SK-N-SH (cell line): ENCODE measurements at regions not wholly inside any gene's neighbourhood (a gene's known extent, or its start where the extent isn't known, plus 50 kb on each side); places are given as distances from the start of the nearest gene placed in this dataset.

Source experiments
- CTCF ChIA-PET: fragments of 300-600, 350-600 bp; formaldehyde crosslinking; extraction: SDS; loops from one replicate; lab custom pipeline; 2021; lab: Yijun Ruan, JAX
- POLR2A ChIA-PET: fragments of 350-600 bp; sonication (Branson Sonifier 250); formaldehyde crosslinking; extraction: SDS; loops from one replicate; lab custom pipeline; 2020; ENCODE audit warnings: antibody characterized with exemption, inconsistent platforms; lab: Yijun Ruan, JAX
- DNase-seq: peaks from one replicate; pipeline ENCODE4 v3.0.0; 2012
- H2AFZ ChIP-seq: fragments of 200-600 bp; sonication (generic); 2 replicates; pipeline ENCODE4 v1.8.1; 2016; ENCODE audit warnings: antibody characterized with exemption, mild to moderate bottlenecking, low read depth
- H3F3A ChIP-seq: fragments of 200-600 bp; sonication (generic); replicated peaks from 2 replicates; pipeline ENCODE3; 2016; ENCODE audit warnings: antibody characterized with exemption, mild to moderate bottlenecking; ENCODE audit not compliant: insufficient read depth
- H3K27ac ChIP-seq, 2 experiments: fragments of 200-500 bp in 1 of 2; fragments of 200-600 bp in 1 of 2; sonication (Bioruptor generic) in 1 of 2; sonication (generic), shearing (Covaris generic) in 1 of 2; 2 replicates each; pipeline versions ENCODE4 v1.5.1 to v1.6.1; 2014 to 2016; ENCODE audit warnings: low read depth in 2 of 2, inconsistent platforms in 1 of 2, low read length in 1 of 2, mild to moderate bottlenecking in 1 of 2, mixed read lengths in 1 of 2
- H3K27me3 ChIP-seq: fragments of 200-600 bp; sonication (generic), shearing (Covaris generic); 2 replicates; pipeline ENCODE4 v1.6.1; 2016; ENCODE audit warnings: mixed run types; ENCODE audit not compliant: insufficient read depth
- H3K36me3 ChIP-seq, 2 experiments: fragments of 200-500 bp in 1 of 2; fragments of 200-600 bp in 1 of 2; sonication (Bioruptor generic) in 1 of 2; sonication (generic) in 1 of 2; replicated peaks in 1 of 2; 2 replicates each; pipeline versions ENCODE3 to v1.5.1; 2014 to 2016; ENCODE audit warnings: low read length in 1 of 2, mild to moderate bottlenecking in 1 of 2; ENCODE audit not compliant: insufficient read depth in 2 of 2, control insufficient read depth in 1 of 2
- H3K4me1 ChIP-seq, 2 experiments: fragments of 200-500 bp in 1 of 2; fragments of 200-600 bp in 1 of 2; sonication (Bioruptor generic) in 1 of 2; sonication (generic), shearing (Covaris generic) in 1 of 2; 2 replicates each; pipeline versions ENCODE4 v1.5.1 to v1.6.1; 2014 to 2016; ENCODE audit warnings: low read depth in 1 of 2, low read length in 1 of 2, mixed run types in 1 of 2; ENCODE audit not compliant: insufficient read depth in 2 of 2, control insufficient read depth in 1 of 2
- H3K4me2 ChIP-seq: fragments of 200-600 bp; sonication (generic), shearing (Covaris generic); 2 replicates; pipeline ENCODE4 v1.6.1; 2017; ENCODE audit warnings: mixed run types
- H3K4me3 ChIP-seq, 2 experiments: fragments of 200-500 bp in 1 of 2; fragments of 200-600 bp in 1 of 2; sonication (Bioruptor generic) in 1 of 2; sonication (generic), shearing (Covaris generic) in 1 of 2; 2 replicates each; pipeline versions ENCODE4 v1.5.1 to v1.8.1; 2014 to 2016; ENCODE audit warnings: low read depth in 2 of 2, inconsistent platforms in 1 of 2, low read length in 1 of 2, mild to moderate bottlenecking in 1 of 2, mixed read lengths in 1 of 2, moderate library complexity in 1 of 2
- H3K79me2 ChIP-seq: fragments of 200-600 bp; sonication (generic); 2 replicates; pipeline ENCODE4 v1.8.1; 2017; ENCODE audit warnings: mild to moderate bottlenecking; ENCODE audit not compliant: insufficient read depth
- H3K9ac ChIP-seq: fragments of 200-600 bp; sonication (generic); 2 replicates; pipeline ENCODE4 v1.6.1; 2017; ENCODE audit warnings: mixed run types
- H3K9me2 ChIP-seq: fragments of 200-600 bp; sonication (generic); 2 replicates; pipeline ENCODE4 v1.6.1; 2017; ENCODE audit warnings: mixed run types
- H3K9me3 ChIP-seq: fragments of 200-600 bp; sonication (generic); 2 replicates; pipeline ENCODE4 v1.6.1; 2017; ENCODE audit warnings: mixed run types, mild to moderate bottlenecking, moderate library complexity
- H4K20me1 ChIP-seq: fragments of 200-600 bp; sonication (generic); 2 replicates; pipeline ENCODE4 v1.6.1; 2017; ENCODE audit warnings: mild to moderate bottlenecking, mixed run types; ENCODE audit not compliant: insufficient read depth
- CHD2 ChIP-seq: fragments of 150-350 bp; IDR thresholded peaks from 2 replicates; pipeline ENCODE4 v1.6.1; 2018; ENCODE audit warnings: low read length; ENCODE audit not compliant: partially characterized antibody
- EP300 ChIP-seq, 2 experiments: IDR thresholded peaks; 2 replicates each; pipeline versions ENCODE4 v1.4.0 to v1.6.1; 2012; ENCODE audit warnings: borderline replicate concordance in 1 of 2, low read depth in 1 of 2, low read length in 1 of 2
- EZH2phosphoT487 ChIP-seq: fragments of 200-600 bp; sonication (generic); IDR thresholded peaks from 2 replicates; pipeline ENCODE4 v1.6.1; 2017; ENCODE audit warnings: low read depth, mixed run types, mild to moderate bottlenecking, antibody characterized with exemption, moderate library complexity, borderline replicate concordance
- FOSL2 ChIP-seq: IDR thresholded peaks from 2 replicates; pipeline ENCODE4 v1.4.0; 2012; ENCODE audit warnings: low read depth, mild to moderate bottlenecking, moderate library complexity, borderline replicate concordance
- GABPA ChIP-seq: IDR thresholded peaks from 2 replicates; pipeline ENCODE4 v1.4.0; 2012; ENCODE audit warnings: low read depth, mild to moderate bottlenecking
- JUND ChIP-seq: IDR thresholded peaks from 2 replicates; pipeline ENCODE4 v1.4.0; 2012
- MEF2A ChIP-seq: IDR thresholded peaks from 2 replicates; pipeline ENCODE4 v1.4.0; 2012; ENCODE audit warnings: low read depth, borderline replicate concordance
- NFIC ChIP-seq: IDR thresholded peaks from 2 replicates; pipeline ENCODE4 v1.4.0; 2012; ENCODE audit warnings: borderline replicate concordance
- NRF1 ChIP-seq: IDR thresholded peaks from 2 replicates; pipeline ENCODE4 v1.6.1; 2012; ENCODE audit warnings: low read depth, mild to moderate bottlenecking, low read length
- RCOR1 ChIP-seq: fragments of 150-350 bp; IDR thresholded peaks from 2 replicates; pipeline ENCODE4 v1.6.1; 2017; ENCODE audit warnings: antibody characterized with exemption, low read length
- TCF12 ChIP-seq: IDR thresholded peaks from 2 replicates; pipeline ENCODE4 v1.4.0; 2012
- TEAD4 ChIP-seq: IDR thresholded peaks from 2 replicates; pipeline ENCODE4 v1.4.0; 2012; ENCODE audit warnings: mild to moderate bottlenecking, borderline replicate concordance; ENCODE audit not compliant: insufficient read depth
- WGBS: methylation state at CpG from one replicate; pipeline ENCODE4 v1.1.6; 2017; ENCODE audit warnings: low lambda C conversion rate; 5-methylcytosine and 5-hydroxymethylcytosine counted together
- TF ChIP-seq, protein P1 (sequence below): fragments of 200-600 bp; sonication (generic); IDR thresholded peaks from 2 replicates; pipeline ENCODE4 v1.6.1; 2017; ENCODE audit warnings: antibody characterized with exemption, mild to moderate bottlenecking, moderate library complexity
- TF ChIP-seq, protein P2 (sequence below): IDR thresholded peaks from 2 replicates; pipeline ENCODE4 v1.4.0; 2012; ENCODE audit warnings: low read depth, borderline replicate concordance
- TF ChIP-seq, protein P3 (sequence below): IDR thresholded peaks from 2 replicates; pipeline ENCODE4 v1.4.0; 2012; ENCODE audit warnings: low read depth
- TF ChIP-seq, protein P4 (sequence below): fragments of 150-350 bp; IDR thresholded peaks from 2 replicates; pipeline ENCODE4 v1.6.1; 2017; ENCODE audit warnings: antibody characterized with exemption, low read length, low read depth, borderline replicate concordance

DNA sequence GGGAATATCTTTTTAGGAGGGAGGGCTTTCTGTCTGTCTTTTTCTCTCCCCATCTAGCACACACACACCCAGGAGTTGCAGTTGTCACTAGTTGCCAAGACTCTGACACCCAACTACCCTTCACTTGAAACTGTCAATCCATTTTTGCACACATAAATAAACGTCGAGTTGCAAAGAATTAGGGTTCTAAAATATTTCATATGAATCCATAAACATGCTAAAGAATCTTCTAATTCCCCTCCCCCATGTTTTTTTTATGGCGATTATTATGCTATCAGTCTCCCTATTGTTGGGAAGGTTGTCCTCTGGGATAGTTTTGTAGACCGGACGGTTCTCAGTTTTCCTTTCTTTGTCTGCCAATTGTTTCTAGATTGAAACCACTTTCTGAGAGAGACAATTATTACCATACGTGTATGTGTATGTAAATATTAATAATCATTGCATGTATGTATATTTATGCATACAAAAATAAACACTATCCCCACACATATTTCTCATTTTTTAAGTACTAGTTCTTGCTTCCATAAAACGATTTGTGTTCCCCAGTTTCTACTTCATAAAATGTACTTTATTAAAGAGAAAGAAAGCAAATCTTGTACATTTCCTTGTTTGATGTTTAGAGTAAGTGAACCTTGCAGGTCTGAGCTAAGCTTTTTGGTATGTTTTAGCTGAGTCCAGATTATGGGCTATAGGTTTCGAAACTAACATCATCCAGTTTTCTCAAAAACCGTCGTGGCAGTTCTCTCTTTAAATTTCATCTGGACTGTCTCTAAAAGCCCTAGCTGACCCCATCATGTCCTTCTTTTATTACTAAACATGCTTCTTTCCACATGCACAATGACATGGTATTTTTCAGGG lies 165.0 kb upstream of the MPDZ start:
- H2AFZ ChIP-seq = no peak overlapping the region
- H3K4me3 ChIP-seq = no peak overlapping the region
- H3K9me2 ChIP-seq = no peaks in the 10 kb centered on the region
- H3K27me3 ChIP-seq = no peaks in the 10 kb centered on the region
- no peaks in the 10 kb centered on the region for H4K20me1 ChIP-seq
- TF ChIP-seq MEF2A (no peak), FOSL2 (no peak)
- TF ChIP-seq, protein P1, sequence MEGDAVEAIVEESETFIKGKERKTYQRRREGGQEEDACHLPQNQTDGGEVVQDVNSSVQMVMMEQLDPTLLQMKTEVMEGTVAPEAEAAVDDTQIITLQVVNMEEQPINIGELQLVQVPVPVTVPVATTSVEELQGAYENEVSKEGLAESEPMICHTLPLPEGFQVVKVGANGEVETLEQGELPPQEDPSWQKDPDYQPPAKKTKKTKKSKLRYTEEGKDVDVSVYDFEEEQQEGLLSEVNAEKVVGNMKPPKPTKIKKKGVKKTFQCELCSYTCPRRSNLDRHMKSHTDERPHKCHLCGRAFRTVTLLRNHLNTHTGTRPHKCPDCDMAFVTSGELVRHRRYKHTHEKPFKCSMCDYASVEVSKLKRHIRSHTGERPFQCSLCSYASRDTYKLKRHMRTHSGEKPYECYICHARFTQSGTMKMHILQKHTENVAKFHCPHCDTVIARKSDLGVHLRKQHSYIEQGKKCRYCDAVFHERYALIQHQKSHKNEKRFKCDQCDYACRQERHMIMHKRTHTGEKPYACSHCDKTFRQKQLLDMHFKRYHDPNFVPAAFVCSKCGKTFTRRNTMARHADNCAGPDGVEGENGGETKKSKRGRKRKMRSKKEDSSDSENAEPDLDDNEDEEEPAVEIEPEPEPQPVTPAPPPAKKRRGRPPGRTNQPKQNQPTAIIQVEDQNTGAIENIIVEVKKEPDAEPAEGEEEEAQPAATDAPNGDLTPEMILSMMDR = no peak
- TF ChIP-seq, protein P2, sequence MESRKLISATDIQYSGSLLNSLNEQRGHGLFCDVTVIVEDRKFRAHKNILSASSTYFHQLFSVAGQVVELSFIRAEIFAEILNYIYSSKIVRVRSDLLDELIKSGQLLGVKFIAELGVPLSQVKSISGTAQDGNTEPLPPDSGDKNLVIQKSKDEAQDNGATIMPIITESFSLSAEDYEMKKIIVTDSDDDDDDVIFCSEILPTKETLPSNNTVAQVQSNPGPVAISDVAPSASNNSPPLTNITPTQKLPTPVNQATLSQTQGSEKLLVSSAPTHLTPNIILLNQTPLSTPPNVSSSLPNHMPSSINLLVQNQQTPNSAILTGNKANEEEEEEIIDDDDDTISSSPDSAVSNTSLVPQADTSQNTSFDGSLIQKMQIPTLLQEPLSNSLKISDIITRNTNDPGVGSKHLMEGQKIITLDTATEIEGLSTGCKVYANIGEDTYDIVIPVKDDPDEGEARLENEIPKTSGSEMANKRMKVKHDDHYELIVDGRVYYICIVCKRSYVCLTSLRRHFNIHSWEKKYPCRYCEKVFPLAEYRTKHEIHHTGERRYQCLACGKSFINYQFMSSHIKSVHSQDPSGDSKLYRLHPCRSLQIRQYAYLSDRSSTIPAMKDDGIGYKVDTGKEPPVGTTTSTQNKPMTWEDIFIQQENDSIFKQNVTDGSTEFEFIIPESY = no peak
- CTCF ChIA-PET = interaction anchor here (0.9 to 2.5 kb wide), 5 partner anchors 10 to 758 kb away, joined by 3 to 9 read pairs (median 4); no protein-coding TSS in a partner anchor
- H3K9me3 ChIP-seq = no peaks in the 10 kb centered on the region
- no peak for DNase-seq
- POLR2A ChIA-PET = no interaction called here
- 69% methylated on average over 10 of the region's 10 CpGs for WGBS
- no peak overlapping the region for H3K4me2 ChIP-seq
- H3K4me1 ChIP-seq = no peaks in the 10 kb centered on the region; a peak in 2 of 4 replicates
- no peaks in the 10 kb centered on the region for H3K36me3 ChIP-seq
- H3K27ac ChIP-seq = no peak overlapping the region
- no peaks in the 10 kb centered on the region for H3F3A ChIP-seq
- H3K9ac ChIP-seq = no peak overlapping the region
- no peaks in the 10 kb centered on the region for H3K79me2 ChIP-seq

DNA sequence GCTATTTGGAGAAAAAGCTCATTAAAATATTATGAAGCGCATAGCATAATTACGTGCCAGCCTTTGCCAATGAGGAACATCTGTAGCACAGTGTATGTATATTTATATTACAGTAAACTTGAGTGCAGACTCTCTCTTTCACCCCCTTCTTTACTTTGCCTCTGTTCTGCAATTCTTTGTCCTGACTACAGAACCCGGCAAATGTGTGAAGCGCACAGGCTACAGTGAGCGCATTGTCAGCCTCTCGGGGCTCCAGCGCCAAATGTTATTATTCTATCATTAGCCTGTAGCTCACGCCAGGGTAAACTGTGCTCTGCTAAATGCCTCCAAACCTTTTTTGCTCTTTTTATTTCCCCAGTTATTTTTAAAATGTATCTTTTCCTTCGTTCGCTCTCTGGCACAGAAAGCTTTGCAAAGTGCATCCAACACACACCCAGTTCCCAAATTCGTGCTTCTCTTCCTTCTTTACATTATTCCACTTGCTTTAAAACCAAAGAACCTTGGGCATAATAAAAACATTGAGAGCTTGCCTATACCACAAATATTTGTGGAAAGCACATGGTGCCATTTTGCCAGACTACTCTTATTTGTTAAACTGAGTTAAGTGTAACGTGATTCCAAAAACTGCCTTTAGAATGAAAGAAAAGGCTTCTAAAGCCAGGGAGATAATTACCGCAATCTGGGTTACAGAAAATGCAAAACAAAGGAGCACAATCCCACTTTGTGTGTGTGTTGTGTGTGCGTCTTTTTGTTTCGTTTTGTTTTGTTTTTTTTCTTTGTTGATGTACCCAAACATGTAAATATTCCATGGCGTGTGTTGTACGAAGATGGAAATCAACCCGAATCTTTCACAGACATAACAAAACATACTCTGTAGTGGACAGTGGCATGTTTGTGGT lies 164.1 kb upstream of the MPDZ start:
- Histone ChIP-seq H3K79me2 (no peaks in the 10 kb centered on the region), H3K27ac (no peak overlapping the region), H3K27me3 (no peaks in the 10 kb centered on the region), H3K4me1 (no peaks in the 10 kb centered on the region; a peak in 2 of 4 replicates), H3K9me2 (no peaks in the 10 kb centered on the region), H3F3A (no peaks in the 10 kb centered on the region), H2AFZ (no peak overlapping the region), H3K4me3 (no peak overlapping the region), H3K4me2 (no peak overlapping the region), H3K9me3 (no peaks in the 10 kb centered on the region), H3K9ac (no peak overlapping the region), H4K20me1 (no peaks in the 10 kb centered on the region), H3K36me3 (no peaks in the 10 kb centered on the region)
- ChIA-PET POLR2A (no interaction called here), CTCF (interaction anchor here (0.9 to 1.5 kb wide), 4 partner anchors 12 to 910 kb away, joined by 3 to 4 read pairs (median 4); no protein-coding TSS in a partner anchor)
- TF ChIP-seq, protein P3, sequence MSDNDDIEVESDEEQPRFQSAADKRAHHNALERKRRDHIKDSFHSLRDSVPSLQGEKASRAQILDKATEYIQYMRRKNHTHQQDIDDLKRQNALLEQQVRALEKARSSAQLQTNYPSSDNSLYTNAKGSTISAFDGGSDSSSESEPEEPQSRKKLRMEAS = no peak
- TF ChIP-seq NRF1 (no peak), EZH2phosphoT487 (no peak), TCF12 (no peak), CHD2 (no peak), EP300 (IDR thresholded peaks at IDR 0.05; ENCODE audit: borderline replicate concordance in 1 of 2, low read depth in 1 of 2, low read length in 1 of 2) (no peak), TEAD4 (no peak), JUND (no peak), NFIC (no peak), RCOR1 (no peak), GABPA (no peak)
- TF ChIP-seq, protein P4, sequence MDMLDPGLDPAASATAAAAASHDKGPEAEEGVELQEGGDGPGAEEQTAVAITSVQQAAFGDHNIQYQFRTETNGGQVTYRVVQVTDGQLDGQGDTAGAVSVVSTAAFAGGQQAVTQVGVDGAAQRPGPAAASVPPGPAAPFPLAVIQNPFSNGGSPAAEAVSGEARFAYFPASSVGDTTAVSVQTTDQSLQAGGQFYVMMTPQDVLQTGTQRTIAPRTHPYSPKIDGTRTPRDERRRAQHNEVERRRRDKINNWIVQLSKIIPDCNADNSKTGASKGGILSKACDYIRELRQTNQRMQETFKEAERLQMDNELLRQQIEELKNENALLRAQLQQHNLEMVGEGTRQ = no peak
- no peak for DNase-seq
- 85% methylated on average over 18 of the region's 18 CpGs for WGBS
